GM23248 (cell line): ENCODE measurements at regions not wholly inside any gene's neighbourhood (a gene's known extent, or its start where the extent isn't known, plus 50 kb on each side); places are given as distances from the start of the nearest gene placed in this dataset.

Experiments
- EZH2 ChIP-seq: fragments of 200-600 bp; sonication (generic); IDR thresholded peaks from 2 replicates; pipeline ENCODE4 v1.6.1; 2018; ENCODE audit warnings: antibody characterized with exemption, mild to moderate bottlenecking; ENCODE audit not compliant: insufficient read depth, poor library complexity, severe bottlenecking
- EZH2phosphoT487 ChIP-seq: fragments of 200-600 bp; sonication (generic); IDR thresholded peaks from 2 replicates; pipeline ENCODE4 v1.6.1; 2018; ENCODE audit warnings: antibody characterized with exemption, moderate library complexity, mild to moderate bottlenecking, low read depth; ENCODE audit not compliant: insufficient read depth

DNA sequence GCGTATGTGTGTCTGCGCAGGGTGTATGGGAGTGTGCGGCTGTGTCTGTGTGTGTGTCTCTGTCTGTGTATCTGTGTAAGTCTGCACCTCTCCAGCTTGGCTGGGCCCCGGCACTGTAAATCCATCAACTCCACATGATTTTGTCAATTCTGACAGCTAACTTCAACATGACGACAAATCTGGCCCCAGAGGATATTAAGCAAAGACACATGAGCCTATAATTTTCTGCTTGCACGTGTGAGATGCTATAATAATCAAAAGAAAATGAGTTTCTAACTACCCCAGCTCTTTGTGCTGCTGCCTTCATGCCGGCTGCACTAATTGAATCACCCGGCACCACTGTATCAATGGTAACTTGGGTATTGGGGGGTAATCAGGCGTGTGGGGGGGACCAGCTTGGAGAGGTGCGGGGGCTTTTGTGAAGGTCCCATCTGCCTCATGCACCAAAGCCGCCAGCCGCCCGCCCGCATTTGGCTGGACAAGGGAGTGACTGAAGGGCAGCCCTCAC, 57.6 kb upstream of the LHX1 start:
- TF ChIP-seq EZH2 (no peak), EZH2phosphoT487 (no peak)
